Activated CD8-positive, alpha-beta memory T cell treated with anti-CD3 and anti-CD28 coated beads, Interleukin-2, amount 50 U/mL, for 24 hours (primary cell): ENCODE measurements at regions not wholly inside any gene's neighbourhood (a gene's known extent, or its start where the extent isn't known, plus 50 kb on each side); places are given as distances from the start of the nearest gene placed in this dataset.

ENCODE experiments used
- DNase-seq: peaks from one replicate; pipeline ENCODE4 v3.0.0-alpha.2; 2020; ENCODE audit errors: extremely low read depth

DNA sequence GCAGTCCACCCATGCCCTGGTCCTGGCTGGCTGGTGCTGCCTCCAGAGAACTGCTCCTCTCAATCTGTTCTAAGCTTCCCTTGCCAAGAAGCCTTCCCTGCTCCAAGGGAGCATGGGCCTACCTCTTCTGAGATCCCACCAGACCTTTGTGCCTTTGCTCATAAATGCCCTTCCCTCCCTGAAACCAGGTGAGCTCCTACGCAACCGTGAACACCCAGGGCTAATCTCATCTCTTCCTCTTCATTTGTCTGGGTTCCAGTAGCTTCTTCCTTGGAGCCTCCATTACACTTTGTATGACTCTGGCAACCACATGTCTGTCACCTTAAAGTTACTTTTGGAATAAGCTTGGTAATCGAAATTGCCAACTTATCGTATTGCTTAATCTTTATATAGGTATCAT is 270.6 kb downstream of the PBX3 start:
- DNase-seq = no peak

DNA sequence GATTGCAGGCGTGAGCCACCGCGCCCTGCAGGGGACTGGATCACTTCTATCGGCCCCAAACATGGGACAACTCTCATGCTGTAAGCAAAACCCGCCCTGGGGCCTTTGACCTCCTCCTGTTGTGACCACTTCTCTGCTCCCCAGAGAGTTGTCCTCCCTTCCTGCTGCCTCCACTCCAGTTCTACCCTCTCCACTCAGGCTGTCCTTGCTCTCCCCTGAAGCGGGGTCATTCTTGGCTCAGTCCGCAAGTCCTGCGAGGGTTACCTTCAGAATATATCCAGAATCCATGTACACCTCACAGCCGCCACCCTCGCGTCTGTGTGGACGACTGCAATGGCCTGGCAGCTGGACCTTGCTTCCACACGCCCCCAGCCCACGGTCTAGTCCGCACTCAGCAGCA is 273.7 kb downstream of the PBX3 start:
- DNase-seq = no peak

DNA sequence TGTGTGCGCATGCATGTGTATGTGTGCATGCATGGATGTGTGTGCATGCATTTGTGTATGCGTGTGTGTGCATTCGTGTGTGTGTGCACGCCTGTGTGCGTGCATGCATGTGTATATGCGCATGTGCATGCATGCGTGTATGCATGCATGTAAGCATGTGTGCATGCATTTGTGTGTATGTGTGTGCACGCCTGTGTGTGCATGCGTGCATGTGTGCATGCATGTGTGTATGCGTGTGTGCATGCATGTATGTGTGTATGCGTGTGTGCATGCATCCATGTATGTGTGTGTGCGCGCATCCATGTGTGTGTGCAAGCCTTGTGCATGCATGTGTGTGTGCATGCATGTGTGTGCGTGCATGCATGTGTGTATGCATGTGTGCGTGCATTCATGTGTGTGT is 276.8 kb downstream of the PBX3 start:
- DNase-seq = no peak

DNA sequence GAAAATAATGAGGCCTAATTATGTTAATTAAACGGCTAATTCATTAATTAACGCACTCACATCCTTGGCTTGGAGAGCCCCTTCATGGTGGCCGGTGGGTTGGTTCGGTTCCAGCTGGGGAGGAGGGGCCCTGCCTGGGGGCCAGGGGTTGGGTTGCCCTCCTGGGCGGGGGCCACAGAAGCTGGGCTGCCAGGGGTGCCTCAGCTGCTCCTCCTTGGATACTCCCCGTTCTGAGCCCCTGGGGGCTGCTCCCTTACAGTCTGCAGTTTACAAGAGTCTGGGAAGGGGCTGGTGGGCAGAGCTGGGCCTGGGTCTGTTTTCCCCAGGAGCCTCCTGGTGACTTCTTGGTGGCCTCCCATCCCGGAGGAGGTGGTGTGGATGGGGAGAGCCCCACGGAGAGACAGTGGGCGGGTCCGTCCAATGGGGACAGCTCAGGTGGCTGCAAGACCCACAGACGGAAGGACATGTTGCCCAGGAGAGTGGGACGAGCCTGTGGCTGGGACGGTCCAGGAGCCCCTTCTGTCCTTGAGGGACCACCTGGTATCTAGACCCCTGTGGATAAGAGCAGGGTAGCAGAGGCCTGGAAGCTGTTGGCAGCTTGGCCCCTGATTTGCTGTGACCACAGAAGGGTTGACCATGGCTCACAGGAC is 277.5 kb downstream of the PBX3 start:
- DNase-seq = no peak

DNA sequence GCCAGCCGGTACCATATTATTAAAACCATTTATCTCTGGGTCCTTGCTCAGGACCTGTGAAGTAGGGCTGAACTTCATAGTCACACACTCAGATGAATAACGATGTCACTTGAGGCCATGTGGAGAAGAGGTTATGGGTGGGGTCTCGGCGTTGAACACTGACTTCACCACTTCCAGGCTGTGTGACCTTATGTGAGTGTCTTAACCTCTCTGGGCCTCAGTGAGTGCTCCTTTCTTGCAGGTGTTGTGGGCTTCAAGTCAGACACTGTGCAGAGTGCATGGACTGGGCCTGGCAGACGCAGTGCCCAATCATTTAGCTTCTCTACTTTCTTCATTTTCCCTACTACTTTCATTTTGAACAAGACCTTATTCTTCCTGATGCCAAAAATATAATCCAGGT is 278.8 kb downstream of the PBX3 start:
- DNase-seq = no peak

DNA sequence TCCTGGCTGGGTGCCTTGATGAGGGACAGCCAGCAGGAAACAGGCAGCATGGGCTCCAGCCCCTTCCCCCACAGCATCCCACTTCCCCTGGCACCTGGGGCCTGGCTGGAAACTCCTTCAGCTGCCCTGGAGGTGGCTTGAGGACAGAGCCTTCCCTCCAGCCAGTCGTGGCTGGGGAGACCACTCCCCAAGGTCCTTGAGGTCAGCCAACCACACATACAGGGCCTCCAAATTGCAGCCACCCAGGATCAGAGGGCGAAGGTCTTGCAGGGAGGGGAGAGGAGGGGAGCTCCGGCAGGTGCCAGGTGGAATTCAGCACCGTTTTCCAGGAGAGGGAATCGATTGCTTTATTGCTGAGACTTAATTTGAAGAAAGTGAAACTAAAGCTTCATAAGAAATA is 280.4 kb downstream of the PBX3 start:
- no peak for DNase-seq

DNA sequence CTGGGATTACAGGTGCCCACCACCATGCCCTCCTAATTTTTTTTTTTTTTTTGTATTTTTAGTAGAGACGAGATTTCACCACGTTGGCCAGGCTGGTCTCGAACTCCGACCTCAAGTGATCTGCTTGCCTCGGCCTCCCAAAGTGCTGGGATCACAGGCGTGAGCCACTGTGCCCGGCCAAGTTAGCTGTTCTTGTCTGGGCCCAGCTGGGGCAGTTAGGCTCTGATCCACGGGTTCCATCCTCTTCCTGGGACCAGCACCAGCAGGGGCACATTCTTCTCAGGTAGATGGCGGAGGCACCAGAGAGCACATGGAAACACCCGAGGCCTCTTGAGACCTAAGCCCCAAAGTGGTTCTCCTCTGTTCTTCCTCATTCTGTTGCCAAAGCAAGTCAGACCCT is 281.6 kb downstream of the PBX3 start:
- no peak for DNase-seq

DNA sequence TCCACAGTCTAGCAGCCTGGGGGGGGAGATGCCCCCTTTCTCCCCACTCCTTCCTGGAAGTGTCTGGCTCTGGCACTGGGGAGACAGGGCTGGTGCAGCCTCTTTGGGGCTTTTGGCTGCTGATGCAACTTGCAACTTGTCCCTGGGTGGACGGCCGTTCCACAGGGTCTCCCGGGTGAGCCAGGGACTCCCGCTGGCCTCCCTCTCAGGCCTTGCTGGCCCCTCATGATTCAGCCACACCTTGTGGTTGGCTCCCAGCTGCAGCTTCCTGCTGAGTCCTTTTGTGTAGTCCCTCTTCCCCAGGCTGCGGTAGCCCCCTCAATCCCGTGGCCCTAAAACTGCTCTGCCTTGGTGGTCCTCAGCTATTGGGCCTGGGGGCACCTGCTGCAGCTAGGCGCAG is 283.5 kb downstream of the PBX3 start:
- no peak for DNase-seq

DNA sequence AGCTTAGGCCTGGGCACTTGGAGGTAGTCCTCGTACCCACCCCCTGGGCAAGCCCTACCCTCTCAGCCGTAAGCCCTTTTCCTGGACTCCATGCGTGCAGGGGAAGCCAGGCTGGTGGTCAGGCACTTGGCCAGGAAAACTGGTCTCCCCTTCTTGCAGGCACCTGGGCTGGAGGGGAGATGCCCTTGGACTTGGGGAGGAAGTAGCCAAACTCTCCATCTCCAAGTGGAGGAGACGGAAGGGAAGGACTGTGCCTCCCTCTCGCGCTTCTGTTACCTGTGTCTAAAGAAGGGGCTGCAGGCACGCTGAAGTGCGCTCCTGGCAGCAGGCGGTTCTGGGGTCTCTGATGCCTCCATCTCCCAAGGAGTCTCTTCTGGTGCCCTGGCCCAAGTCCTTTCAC is 283.9 kb downstream of the PBX3 start:
- DNase-seq = no peak

DNA sequence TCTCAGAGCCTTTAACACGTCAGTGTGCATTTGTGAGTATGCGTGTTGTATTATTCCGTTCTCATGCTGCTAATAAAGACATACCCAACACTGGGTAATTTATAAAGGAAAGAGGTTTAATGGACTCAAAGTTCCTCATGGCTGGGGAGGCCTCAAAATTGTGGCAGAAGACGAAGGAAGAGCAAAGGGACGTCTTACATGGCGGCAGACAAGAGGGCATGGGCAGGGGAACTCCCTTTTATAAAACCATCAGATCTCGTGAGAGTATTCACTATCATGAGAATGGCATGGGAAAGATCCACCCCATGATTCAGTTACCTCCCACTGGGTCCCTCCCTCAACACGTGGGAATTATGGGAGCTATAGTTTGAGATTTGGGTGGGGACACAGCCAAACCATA is 285.0 kb downstream of the PBX3 start:
- DNase-seq = no peak

DNA sequence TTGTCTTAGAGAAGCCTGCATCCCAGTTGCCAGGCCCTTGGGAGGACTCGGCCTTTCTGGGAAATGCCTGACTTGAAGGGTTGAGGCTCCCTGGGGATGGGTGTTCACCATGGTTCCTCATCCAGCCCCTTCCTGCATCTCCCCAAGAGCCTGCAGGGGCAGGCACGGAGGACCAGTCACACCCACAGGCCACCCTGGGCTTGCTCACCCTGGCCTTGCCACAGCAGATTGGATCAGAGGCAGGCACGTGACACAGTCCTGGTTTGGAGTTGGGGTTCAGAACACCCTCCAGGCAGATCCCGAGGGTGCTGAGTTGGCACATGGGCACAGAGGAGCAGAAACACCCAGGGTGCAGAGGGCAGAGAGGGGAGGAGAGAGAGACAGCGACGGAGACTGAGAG is 286.1 kb downstream of the PBX3 start:
- DNase-seq = no peak

DNA sequence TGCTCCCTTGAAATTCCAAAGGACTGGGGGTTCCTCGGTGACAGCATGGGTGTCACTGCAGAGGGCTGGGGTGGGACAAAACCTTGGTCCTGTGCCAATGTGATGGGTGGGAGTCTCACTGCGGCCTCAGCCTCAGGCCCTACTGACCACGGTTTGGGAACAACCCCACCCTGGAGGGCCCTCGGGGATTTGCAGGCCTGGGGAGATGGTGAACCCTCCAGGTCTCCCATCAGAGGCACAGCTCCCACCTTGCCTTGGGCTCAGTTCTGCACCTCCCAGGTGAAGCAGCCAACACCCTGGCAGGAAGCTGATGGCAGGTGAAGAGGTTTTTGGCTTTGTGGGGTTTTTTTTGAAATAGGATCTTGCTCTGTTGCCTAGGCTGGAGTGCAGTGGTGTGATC is 286.8 kb downstream of the PBX3 start:
- DNase-seq = no peak

DNA sequence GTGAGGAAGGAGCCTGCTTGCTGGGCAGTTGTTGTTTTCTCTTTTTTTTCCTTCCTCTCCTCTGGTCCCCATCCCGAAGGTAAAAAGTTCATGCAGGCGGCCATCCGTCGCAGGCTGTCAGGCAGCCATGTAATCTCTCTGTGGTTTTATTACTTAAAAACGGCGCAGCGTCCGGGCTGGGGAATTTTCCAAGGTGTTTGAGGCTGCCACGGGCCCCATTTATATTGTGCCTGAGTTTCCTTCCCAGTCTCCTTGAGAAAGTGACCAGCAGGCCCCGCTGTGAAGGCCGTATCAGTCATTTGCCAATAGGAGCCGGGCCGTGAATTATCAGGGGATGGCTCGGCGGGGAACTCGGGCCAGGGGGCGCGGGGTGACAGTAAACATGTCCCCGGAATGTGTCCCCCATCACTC is 289.7 kb downstream of the PBX3 start:
- DNase-seq = no peak

DNA sequence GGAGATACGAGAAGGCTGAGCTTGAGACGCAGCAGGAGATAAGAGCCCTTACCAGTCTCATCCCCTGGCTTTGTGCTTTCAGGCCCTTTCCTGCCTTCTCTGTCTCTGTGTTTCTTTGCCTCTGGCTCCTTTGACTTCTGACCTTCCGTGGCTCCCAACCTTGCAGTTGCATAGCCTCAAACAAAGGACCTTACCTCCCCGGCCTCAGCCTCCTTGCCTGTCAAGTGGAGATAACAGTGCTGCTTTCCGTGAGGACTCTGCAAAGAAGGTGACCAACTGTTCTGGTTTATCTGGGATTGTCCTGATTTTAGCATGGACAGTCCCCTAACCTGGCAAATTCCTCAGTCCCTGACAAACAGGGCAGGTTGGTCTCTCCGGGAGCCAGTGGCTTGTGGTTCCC is 287.8 kb upstream of the MVB12B start:
- no peak for DNase-seq

DNA sequence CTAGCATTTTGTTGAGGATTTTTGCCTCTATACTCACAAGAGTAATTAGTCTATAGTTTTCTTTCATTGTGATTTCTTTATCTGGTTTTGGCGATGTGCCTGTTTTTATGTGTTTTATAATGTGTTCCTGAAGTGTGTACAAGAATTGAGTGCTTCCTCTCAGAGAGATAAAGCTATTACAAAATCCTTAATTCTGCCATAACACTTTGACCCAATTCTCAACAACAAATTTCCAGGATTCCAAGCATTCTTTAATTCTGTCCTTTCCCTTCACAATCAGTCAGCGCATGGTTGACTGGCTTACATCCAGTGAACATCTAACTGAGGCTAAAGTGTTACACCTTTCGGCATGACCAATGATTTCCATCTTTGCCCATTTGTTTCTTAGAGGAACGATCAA is 282.9 kb upstream of the MVB12B start:
- DNase-seq = no peak

DNA sequence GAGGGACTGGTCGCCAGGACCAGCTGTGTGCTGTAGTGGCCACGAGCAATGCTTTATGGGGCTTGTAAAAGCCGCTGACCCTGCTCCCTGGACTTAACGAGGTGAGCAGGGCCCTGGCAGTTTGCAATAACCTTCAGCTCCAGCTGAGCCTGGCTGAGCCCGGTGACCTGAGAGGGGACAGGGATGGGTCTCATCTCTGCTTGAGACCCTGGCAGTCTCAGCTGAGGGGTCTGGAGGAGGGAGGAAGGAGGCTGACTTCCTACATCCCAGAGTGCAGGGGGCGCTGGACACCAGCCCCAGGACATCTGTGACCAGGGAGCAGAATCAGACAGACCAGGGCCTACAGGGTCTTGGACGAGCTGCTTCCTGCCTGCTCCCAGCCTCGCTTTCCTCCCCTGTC is 277.5 kb upstream of the MVB12B start:
- DNase-seq = no peak

DNA sequence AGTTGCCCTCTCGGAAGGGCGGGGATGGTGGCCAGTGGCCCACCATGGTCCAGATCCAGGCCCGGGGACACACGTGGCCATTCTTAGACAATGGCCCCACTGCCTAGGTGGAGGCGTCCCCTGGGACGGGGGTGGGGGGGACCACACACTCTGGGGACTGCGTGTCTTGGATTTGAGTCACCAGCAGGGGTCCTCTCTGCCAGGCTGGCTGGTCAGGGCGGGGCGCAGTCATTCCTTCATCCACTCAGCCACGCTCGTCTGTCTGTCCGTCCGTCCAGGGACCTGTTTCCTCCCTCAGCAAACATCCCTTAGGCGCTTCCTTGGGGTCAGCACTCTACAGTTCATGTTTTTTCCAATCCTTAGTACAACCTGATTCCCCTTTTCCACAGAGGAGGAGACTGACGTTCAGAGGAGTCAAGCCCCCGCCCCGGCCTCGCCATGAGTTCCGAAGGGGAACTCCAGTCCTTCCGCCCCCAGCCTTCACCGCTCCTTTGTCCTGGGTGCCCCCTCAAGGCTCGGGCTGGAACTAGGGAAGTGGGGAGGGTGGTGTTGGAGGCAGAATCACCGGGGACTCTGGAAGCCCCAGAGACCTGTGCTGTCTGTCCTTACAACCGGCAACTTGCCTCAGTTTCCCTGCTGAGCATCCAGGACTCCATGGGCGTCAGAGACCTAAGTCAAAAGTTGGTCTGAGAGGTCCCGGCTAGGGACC is 276.6 kb upstream of the MVB12B start:
- no peak for DNase-seq

DNA sequence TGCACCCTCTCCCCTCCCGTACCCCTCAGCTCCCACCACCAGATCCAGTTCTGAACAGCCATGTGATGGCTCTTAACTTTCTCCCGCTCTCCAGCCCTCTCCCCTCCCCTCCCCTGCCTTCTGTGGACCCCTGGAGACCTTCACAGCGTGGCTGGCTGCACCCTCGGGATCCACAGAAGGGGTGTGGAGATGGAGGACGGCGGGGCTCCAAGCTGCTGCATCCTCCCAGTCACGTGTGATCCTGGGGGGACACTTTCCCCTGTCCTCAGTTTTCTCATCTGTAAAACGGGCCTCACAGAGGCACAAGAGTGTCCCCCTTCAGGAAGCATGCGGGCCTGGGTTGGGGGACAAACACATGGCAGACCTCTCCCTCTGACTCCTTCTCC is 276.0 kb upstream of the MVB12B start:
- DNase-seq = no peak

DNA sequence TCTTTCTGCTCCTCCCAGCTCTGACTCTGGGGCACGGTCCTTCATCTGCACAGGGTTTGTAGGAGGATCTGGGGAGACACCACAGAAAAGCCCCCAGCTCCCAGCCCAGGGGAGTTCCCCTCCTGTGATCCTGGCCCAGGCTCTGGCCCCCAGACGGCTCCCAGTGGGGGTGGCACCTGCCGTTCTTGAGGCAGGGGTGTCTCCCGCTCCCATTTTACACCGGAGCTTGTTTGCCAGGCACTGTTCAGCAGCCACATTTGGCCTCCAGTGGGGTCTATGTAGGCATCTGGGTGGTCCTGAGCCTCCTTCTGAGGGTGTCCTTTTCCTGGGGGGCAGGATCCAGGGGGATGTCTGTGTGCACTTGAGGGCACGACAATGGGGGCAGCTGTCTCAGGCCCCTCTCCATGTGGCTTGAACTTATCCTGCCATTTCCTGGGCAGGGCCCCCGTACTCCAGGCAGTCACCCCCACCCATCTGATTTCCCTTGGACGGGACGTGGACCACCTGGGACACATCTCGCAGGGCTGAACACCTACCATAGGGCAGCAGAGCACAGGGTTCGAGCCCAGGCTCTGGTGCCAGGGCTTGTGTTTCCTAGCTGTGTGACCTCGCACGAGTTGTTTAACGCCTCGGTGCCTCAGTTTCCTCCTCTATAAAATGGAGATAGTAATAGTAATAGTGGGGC is 275.0 kb upstream of the MVB12B start:
- DNase-seq = no peak

DNA sequence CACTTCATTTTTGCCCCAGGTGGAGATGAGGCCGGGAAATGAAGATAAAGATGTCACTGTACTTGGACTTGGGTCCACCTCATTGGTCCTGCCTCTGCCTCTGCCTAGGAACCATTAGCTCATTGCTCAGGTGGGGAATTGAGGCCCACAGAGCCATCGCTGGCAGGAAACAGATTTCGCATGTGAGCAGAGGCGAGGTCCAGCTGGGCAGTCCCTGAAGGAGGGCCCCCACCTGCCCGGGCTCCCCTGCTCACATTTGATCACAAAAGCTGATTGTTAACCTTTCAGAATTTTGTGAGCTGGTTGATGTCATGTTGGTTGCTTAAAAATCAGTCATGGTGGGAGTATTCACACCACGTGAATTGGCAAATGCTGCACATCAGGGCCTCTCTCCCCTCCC is 273.8 kb upstream of the MVB12B start:
- DNase-seq = no peak

DNA sequence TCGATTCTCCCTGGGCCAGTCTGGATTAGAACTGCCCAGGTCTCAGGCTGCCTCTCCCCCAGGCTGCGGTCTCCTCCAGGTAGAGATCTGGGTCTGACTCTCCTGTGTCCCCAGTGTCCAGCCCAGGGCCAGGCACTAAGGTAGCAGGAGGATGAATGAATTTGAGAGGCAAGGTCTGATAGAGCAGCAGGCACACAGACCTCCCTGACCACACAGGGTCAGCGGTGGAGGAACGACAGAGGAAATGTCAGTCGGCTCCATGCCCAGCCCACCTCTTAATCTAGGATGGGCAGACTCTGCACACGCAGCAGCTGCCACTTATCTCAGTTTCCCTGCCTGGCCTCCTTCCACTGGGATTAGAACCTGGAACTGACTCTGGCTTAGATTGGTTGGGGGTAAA is 272.7 kb upstream of the MVB12B start:
- DNase-seq = no peak

DNA sequence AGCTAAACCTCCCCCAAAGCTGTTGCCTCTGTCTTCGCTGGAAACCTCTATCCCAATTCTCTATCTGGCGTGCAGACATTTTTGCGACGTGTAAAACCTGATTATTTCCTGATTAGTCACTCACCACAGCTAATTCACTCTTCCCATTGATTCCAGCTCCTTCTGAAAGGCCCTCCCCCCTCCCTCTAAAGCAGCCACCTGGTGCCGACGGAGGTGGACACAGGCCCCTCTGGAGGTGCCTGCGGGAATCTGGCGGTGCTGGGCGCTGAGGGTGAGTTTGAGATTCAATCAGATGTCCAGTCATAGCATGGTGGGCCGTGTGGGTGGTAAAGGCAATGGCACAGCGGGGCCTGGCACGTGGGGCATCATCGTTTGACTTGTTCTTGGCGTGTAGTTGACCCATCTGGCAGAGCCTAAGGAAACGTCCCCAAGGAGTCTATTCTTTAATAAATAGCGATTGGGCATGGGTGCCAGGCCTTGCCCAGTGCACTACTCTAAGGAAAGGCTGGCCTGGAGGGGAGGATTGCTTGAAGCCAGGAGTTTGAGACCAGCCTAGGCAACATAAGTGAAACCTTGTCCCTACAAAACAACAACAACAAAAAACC is 271.1 kb upstream of the MVB12B start:
- no peak for DNase-seq
